Central memory CD8-positive, alpha-beta T cell (primary cell): ENCODE measurements at regions not wholly inside any gene's neighbourhood (a gene's known extent, or its start where the extent isn't known, plus 50 kb on each side); places are given as distances from the start of the nearest gene placed in this dataset.
A peak's percentile ranks its signal among the peaks of the same experiment; 100 is the strongest.
"Not testable (repeated sequence)": the region's sequence is repeated elsewhere in the genome, so short reads cannot be mapped to it uniquely, and the experiment has no call there.

Source experiments
- ATAC-seq: fragments of 150-1000 bp; cut with Tn5 transposase; replicated peaks from 2 replicates; pipeline ENCODE4 v1.10.0; 2022; ENCODE audit warnings: mild to moderate bottlenecking, moderate FRiP score, moderate number of reproducible peaks; ENCODE audit not compliant: poor library complexity, severe bottlenecking; ENCODE audit errors: extremely low read depth
- DNase-seq, 2 donors: peaks; one replicate each; pipeline ENCODE4 v3.0.0; 2021; ENCODE audit warnings: low spot score in 2 of 2
- H3K27ac Mint-ChIP-seq: one replicate; pipeline ENCODE4 v1.8.0; 2022; ENCODE audit warnings: low read depth, mild to moderate bottlenecking, moderate library complexity, mixed read lengths
- H3K27me3 Mint-ChIP-seq: one replicate; pipeline ENCODE4 v1.8.0; 2022; ENCODE audit warnings: mixed read lengths
- H3K36me3 Mint-ChIP-seq: one replicate; pipeline ENCODE4 v1.8.0; 2022; ENCODE audit warnings: mild to moderate bottlenecking, moderate library complexity, mixed read lengths; ENCODE audit not compliant: insufficient read depth
- H3K4me1 Mint-ChIP-seq: one replicate; pipeline ENCODE4 v1.8.0; 2022; ENCODE audit warnings: mixed read lengths
- H3K4me3 Mint-ChIP-seq: one replicate; pipeline ENCODE4 v1.8.0; 2022; ENCODE audit warnings: mild to moderate bottlenecking, moderate library complexity, mixed read lengths
- H3K9me3 Mint-ChIP-seq: one replicate; pipeline ENCODE4 v1.8.0; 2022; ENCODE audit warnings: mixed read lengths

DNA sequence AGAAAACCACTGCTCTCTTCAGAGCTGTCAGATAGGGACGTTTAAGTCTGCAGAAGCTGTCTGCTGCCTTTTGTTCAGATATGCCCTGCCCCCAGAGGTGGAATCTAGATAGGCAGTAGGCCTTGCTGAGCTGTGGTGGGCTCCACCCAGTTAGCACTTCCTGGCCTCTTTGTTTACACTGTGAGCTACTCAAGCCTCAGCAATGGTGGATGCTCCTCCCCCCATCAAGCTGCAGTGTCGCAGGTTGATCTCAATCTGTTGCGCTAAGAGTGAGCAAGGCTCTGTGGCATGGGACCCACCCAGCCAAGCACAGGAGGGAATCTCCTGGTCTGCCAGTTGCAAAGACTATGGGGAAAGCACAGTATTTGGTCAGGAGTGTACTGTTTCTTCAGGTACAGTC, 59.2 kb upstream of the ZNF641 start:
- peak; percentile 83 for ATAC-seq
- peak; percentile 18 to 57 for DNase-seq
- Mint-ChIP-seq H3K4me3 (peak overlapping the region; percentile 65), H3K27me3 (peaks cover 22% of the 10 kb centered on the region), H3K4me1 (peaks cover 13% of the 10 kb centered on the region), H3K27ac (peak overlapping the region; percentile 70)
- not testable (repeated sequence) for H3K36me3 Mint-ChIP-seq, H3K9me3 Mint-ChIP-seq

DNA sequence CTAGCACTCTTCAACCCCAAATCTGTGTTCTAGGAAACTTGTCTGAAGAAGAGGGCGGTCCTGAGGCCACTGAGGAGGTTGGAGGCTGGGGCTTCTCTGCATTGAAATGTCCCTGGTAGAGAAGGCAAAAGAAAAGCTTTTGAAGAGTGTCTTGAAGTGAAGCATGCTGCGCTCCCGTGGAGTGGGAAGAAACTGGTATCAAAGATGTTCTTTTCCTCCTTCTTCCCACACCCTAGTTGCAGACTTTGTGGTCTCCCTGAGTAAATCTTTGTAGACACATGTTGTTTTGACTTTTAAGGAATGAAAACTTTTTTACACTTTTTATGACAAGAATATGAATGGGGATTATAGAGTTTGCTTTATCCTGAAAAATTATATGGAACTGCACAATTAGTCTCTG, 59.0 kb upstream of the ANP32D start:
- no peak overlapping the region for H3K27ac Mint-ChIP-seq
- ATAC-seq (no peak), DNase-seq (no peak)
- peaks cover 13% of the 10 kb centered on the region for H3K4me1 Mint-ChIP-seq
- peaks cover 5% of the 10 kb centered on the region for H3K9me3 Mint-ChIP-seq
- peaks cover 48% of the 10 kb centered on the region for H3K27me3 Mint-ChIP-seq
- H3K36me3 Mint-ChIP-seq, result peaks cover 2% of the 10 kb centered on the region
- no peak overlapping the region for H3K4me3 Mint-ChIP-seq

- ATAC-seq, result no peak
- no peak overlapping the region for H3K4me3 Mint-ChIP-seq
Measured at GRCh38 chr12:48414021-48414420, 58.3 kb upstream of the ANP32D start.

GRCh38 chr12:48419116-48419935, 53.0 kb upstream of the ANP32D start:
- Mint-ChIP-seq H3K4me1 (no peaks in the 10 kb centered on the region), H3K27ac (no peak overlapping the region), H3K9me3 (peaks cover 5% of the 10 kb centered on the region), H3K27me3 (peaks cover 48% of the 10 kb centered on the region), H3K36me3 (no peaks in the 10 kb centered on the region), H3K4me3 (no peak overlapping the region)
- ATAC-seq, result no peak
- no peak for DNase-seq

More at GRCh38 chr12:48414021-48414420, 58.3 kb upstream of the ANP32D start:
- H3K27ac Mint-ChIP-seq, result no peak overlapping the region
- H3K4me1 Mint-ChIP-seq, result peaks cover 12% of the 10 kb centered on the region
- H3K36me3 Mint-ChIP-seq, result peaks cover 2% of the 10 kb centered on the region
- H3K9me3 Mint-ChIP-seq, result peaks cover 5% of the 10 kb centered on the region
- DNase-seq, result no peak
- peaks cover 55% of the 10 kb centered on the region for H3K27me3 Mint-ChIP-seq

- DNase-seq, result no peak
- H3K36me3 Mint-ChIP-seq, result no peaks in the 10 kb centered on the region
- H3K4me1 Mint-ChIP-seq, result no peaks in the 10 kb centered on the region
- no peak for ATAC-seq
- H3K27ac Mint-ChIP-seq, result no peak overlapping the region
- H3K9me3 Mint-ChIP-seq, result peaks cover 5% of the 10 kb centered on the region
- no peak overlapping the region for H3K4me3 Mint-ChIP-seq
- peaks cover 39% of the 10 kb centered on the region for H3K27me3 Mint-ChIP-seq
Measured at GRCh38 chr12:48420039-48420775, 52.2 kb upstream of the ANP32D start.

GRCh38 chr12:48422060-48422459, 50.3 kb upstream of the ANP32D start:
- no peaks in the 10 kb centered on the region for H3K36me3 Mint-ChIP-seq
- no peak for DNase-seq

More at GRCh38 chr12:48422060-48422459, 50.3 kb upstream of the ANP32D start:
- no peak for ATAC-seq
- no peaks in the 10 kb centered on the region for H3K9me3 Mint-ChIP-seq
- H3K4me3 Mint-ChIP-seq, result no peak overlapping the region
- H3K27me3 Mint-ChIP-seq, result peaks cover 35% of the 10 kb centered on the region
- H3K27ac Mint-ChIP-seq, result no peak overlapping the region
- H3K4me1 Mint-ChIP-seq, result no peaks in the 10 kb centered on the region
